ENCODE measurements at regions not wholly inside any gene's neighbourhood (a gene's known extent, or its start where the extent isn't known, plus 50 kb on each side); places are given as distances from the start of the nearest gene placed in this dataset.

DNA sequence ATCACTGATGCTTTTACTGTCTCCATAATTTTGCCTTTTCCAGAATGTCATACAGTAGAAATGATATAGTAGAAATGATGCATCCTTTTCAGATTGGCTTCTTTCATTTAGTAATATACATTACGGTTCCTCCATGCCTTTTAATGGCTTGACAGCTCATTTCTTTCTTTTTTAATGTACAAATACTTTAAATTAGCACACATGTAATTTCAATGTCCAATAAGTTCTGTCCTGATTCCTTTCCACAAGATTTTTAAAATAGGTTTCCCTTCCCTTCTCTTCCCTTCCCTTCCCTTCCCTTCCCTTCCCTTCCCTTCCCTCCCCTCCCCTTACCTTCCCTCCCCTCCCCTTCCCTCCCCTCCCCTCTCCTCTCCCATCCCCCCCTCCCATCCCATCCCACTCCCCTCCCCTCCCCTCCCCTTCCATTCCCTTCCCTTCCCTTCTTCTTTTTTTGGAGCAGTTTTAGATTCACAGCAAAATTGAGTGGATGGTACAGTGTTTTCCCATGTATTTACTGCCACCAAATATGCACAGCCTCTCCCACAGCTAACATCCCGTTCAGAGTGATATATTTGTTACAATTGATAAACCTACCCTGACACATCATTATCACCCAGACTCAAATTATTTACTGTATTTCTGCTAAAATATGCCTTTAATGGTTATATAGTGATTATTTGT lies 398.8 kb downstream of the RNF144B start:
- DNase-seq, result no peak

DNA sequence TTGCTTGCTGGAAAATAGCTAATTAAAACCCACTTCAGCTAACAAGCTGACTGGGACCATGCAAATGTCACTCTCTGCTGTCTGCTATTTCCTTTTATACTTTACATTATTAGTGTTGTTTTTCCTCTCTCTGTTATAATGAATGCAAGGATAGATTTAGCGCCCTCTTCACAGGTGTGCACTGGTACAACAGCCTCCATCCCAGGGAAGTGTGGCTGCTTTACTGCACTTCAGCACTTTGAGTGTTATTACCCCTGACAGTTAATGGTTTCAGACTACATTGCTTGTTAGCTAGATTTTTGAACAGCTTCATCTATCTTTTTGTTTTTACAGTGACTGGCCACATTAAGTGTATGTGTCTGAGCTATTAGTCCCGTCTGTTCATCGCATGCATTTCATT lies 405.7 kb downstream of the RNF144B start:
- DNase-seq, result no peak

DNA sequence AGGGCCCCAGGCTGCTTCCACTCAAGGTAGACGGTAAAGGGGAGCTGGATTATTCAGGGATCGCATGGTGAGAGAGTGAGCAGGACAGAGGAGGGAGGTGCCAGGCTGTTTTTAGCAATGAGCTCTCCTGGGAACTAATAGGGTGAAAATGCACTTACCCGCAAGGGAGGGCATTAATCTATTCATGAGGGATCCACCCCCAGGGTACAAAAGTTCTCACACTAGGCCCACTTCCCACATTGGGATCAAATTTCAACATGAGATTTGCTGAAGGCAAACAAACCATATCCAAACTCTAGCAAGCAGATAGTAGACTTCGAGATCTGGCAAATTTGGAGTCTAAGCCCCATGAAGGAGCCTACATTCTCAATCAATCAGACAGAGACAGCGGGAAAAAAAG lies 408.6 kb downstream of the RNF144B start:
- DNase-seq, result no peak

DNA sequence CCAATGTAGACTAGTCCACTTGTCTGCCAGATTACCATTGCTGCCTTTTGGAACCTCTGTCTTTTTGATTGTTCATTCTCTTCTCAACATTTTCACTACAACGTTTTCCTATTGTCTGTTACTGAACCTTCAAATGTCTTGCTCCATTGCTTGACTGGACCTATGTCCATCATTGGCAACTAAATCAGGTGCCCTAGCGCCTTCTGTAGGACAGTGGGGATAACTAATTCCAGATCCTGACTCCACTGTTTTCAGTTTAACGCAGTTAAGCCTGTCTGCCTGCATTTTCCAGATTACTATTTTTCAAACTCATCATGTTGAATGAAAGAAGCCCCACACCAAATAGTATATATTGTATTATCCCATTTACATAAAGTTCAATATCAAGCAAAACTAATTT lies 433.6 kb downstream of the RNF144B start:
- no peak for DNase-seq

DNA sequence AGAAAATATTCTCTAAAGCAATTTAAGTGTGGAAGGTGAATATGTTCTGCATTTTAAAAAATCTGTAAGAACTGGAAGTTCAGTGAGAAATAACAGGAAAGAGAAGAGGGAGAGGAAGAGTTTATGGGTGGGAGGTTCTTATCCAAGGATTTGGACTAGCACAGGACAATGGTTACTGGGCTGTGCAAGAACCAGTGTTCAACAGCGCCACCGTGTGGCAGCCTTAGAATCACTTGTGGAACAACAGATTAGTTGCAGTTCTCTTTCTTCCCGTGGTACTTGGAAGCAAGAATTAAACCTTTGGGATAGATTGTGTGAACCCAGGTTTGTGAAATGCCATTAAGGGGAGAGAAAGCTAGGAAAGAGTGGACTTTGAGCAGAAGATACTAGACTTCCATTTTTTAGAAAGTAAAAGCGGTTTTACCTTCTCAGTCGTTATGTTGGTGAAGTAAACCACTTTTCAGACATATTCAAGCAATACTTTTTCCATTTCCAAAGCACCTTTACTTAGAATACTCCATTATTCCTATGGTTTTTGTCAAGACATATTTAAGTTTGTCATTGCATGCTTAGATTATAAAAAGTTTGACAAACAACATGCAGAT lies 436.7 kb downstream of the RNF144B start:
- peak; percentile 5 for DNase-seq

DNA sequence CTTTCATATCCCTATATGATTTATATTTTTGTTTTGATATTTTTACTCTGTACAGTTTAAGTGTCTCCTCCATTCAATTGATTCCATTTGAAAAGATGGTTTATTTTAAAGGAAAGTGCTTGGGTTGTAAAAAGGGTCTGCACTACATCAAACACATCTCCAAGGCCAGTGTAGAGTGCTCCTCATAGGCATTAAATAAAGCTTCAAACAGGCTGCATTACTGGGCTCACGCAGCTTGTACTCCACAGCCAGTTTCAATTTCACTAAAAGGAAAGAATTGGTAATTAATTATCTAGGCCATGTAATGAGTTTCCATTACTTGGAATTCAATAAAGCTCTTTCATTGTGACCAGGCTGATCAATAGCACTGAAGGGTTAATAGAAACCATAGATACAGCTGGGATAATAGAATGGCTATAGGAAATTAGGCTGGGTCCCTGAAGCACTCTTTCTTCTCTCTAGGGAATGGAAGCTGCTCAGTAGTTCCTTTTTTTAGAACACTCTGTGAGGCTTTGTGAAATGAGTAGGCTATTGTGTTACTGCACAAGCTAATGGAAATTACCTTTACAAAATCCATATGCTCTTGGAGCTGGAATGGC lies 442.2 kb downstream of the RNF144B start:
- no peak for DNase-seq

DNA sequence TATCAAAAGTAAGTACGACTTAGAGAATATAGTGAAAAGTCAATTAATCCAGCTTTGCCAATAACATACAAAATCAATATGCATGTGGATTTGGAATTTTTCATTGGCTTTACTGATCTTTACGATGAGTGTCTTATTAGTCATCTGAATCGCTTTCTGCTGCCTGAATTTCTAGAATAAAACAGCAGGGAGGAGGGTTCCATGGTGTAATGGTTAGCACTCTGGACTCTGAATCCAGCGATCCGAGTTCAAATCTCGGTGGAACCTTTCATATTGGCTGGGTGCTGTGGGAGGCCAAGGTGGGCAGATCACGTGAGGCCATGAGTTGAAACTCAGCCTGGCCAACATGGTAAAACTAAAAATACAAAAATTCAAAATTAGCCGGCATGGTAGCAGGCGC lies 448.8 kb downstream of the RNF144B start:
- DNase-seq, result no peak

DNA sequence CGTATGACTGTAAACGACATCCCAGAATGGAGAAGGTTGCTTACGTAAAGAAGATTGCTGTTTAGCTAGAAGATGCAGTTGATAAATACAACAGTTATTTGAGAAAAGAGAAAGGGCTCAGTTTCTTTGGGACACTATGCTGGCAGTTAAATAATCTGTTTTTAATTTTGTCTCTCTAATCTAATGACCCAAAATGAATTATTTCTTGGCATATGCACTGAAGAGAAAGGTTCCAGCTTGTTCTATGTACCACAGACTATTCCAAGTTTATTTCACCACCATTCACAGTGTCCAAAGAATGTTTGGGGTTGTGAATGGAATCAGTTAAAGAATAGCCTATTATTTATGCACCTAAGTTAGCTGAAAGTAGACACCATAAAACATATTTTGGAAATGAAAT lies 449.9 kb downstream of the RNF144B start:
- DNase-seq, result no peak

DNA sequence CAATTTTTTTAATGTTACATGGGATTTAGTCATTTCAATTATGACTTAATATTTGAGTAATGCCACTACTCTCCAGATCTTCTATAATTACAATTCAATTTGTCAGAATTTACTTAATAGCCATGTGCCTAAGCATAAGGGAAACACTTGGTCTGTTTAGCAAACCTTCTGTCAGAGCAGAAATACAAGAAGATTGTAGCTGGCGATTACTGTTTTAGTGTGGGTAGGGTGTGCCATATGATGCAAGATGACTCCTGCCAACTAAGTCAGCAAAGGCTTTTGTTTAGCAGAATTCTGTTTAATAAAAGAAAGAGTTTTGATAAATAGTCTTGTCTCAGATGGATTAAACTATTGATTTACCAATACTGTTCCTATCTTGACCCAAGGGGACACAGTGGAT lies 455.4 kb downstream of the RNF144B start:
- DNase-seq, result no peak

DNA sequence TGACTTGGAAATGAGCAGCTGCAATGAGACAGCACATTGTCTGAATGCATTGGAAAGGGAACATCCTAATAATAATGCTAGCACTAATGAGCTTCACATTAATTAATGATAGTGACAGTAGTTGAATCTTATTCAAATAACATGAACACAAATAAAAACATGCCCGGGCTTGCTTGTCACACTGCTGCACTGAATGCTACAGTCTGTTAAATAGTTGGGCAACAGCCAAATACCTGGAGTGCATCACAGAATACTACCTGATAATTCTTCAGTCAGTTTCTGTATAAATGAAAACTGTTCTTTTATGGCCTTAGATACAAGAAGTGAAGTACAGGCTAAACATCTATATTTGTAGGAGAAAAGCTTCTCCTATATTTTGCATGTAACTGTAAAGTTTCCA lies 458.7 kb downstream of the RNF144B start:
- DNase-seq, result no peak

DNA sequence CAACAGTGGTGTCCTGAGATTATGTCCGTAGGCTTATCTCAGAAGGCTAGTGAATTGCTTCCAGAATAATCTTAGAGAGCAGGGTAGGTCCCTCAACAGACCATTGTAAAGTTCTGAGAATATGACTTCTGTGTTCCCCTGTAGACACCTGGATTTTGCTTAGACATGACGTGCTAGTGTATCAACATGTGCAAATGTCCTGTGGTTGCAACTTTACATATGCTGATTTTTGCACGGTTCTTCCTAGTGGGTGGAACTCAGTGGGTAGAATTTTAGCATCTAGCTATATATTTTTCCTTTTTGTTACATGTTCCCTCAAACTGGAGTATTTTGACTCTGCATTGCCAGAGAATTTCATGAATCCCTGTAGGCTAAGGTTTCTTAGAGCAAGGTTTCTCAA lies 459.2 kb downstream of the RNF144B start:
- no peak for DNase-seq

DNA sequence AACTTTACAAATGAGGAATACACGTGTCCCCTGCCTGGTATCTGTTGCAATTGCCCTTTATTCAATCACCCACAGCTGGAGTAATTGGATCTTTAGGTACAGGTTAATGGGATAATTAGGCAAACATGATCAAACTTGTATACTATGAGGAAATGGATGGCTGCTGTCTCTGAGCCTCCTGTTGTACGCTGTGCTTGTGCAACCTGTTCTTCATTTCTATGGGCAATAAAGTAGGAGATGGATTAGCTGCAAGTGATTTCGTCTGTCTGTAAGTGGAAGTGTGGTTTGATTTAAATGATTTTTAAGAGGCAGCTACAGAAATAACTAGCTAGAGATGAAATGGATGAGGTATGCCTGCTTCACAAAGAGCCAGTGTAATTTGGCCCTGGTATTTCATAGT lies 474.1 kb downstream of the RNF144B start:
- DNase-seq, result no peak

DNA sequence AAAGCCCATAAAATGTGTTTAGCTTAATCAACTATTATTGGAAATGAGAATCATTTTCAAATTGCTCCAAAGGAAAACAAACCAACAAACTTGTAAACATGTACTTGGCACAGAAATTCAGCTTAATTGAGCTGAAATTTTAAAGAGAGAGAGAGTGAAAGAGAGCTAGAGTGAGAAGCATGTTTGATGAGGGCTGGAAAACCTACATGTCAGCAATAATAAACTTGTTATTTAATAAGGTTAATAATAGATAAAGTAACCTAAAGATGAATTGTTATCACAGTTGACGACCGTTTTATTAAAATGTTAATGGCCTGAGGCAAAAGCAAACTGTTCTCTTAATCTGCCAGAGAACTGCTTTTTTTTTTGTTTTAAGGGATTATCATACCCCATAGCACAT lies 496.1 kb downstream of the RNF144B start:
- DNase-seq, result no peak

DNA sequence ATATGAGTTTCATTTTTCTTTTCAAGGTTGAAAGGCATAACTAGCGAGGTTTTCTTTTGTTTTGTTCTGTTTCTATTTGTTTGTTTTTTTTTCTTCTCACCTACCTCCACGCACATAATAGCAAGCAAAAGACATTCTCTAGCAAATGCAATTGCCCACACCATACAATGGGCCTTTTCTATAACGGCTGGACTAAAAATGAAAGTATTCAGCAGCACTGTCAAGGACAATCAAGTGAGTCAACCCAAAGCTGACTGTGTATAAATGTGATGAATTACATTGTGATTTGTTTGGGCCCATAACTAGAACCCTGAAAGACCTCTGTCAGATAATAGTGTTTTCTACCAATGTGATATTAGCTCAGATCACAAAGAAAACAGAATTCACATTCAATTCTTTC lies 496.7 kb downstream of the RNF144B start:
- DNase-seq, result no peak

DNA sequence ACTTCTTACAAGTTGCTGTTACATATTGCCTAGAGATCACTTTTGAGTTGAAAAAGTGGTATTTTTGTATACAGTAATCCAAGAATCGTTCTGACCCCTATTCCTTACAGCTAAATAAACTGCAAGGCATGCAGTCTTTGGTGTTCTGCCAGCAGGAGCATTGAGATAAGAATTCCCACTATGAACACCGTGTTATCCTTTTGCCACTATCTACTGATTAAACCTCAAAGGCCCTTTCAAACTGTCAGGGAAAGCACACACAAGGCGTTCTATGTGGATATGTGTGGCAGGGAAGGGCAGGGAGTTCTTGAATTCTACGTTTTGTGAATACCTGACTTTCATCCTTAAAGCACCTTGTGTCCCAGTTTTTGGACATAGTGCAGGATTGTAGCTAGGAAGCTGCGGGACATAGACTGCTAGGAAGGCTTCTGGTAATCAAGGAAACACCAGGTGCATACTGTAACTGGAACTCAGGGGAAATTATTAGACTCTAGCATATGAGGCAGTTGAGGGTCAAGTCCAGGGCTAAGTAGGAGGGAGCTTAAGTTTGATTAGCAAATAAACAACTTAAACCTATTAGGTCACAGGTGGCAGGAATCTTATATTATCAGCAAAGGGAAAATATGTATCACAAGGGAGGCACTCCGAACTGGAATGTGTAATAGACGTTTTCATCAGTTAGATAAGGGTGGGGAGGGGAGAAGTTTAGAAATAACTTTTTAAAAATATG lies 506.6 kb downstream of the RNF144B start:
- no peak for DNase-seq

DNA sequence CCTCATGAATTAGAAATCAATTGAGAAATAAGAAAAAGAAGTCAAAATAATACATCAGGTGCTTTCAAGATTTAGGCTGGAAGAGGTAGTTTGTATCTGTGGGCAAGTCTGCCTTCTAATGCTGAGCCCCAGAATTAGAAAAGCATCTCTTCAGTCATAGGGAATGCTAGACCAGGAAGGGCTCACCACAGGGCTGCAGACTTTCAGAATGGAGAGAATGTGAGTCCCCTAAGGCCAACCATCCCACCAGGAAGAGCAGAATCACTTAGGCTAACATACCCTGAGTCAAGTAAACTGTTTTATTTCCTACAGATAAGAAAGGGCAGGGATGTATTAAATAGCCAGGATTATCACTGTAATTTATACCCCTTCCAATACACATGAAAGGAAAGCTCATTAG lies 510.2 kb downstream of the RNF144B start:
- DNase-seq, result no peak

DNA sequence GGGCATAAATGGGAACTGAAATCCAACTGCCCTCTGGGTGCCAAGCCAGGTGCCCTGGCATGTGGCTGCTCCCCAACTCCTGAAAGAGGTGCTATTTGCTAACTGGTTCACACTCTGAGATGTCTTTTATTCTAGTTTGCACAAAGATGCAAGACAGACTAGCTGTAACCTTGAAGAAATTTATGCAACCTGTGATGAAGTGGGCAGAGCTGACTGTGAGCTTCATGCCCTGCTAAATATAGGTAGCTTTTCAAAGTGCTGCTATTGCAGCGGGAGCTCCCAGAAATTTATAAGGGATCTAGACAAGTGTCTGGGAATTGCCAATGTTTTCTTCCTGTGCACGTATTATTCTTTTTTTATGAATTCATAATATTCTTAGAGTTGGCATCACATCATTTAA lies 517.5 kb downstream of the RNF144B start:
- no peak for DNase-seq

DNA sequence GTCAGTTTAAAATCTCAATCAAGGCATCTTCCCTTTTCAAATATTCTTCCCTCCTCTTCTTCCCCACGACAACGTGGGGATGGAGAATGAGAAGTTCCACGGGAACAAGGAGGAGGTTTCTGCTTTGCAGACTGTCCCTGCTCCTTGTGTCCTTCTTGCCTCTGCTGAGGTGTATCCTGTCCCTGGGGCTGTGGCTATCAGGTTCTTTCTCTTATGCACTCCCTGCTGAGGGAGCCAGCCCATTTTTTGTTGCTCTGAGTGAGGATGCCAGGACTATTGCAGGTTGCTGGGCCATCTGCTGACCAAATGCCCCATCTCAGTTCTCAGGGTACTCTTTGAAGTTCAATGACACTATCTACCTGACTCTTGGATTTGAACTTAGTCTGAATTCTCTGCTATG lies 533.6 kb downstream of the RNF144B start:
- DNase-seq, result no peak

DNA sequence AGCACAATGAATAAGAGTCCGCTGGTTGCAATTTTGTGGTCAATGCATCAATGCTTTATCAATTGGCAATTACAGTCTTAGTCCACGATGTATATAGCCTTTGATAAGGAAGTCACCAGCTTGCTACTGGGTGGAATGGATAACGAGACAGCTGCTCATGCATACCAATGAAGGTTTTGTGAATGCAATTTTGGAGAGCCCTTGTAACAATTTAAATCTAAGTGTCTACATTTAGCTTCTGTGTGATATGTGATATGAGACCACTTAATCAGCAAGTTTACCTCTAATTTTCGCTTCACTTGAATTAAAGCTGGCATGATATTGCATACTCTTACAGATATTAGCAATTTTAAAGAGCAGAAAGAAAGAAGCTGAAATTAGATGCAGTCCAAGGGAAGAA lies 543.9 kb downstream of the RNF144B start:
- no peak for DNase-seq

DNA sequence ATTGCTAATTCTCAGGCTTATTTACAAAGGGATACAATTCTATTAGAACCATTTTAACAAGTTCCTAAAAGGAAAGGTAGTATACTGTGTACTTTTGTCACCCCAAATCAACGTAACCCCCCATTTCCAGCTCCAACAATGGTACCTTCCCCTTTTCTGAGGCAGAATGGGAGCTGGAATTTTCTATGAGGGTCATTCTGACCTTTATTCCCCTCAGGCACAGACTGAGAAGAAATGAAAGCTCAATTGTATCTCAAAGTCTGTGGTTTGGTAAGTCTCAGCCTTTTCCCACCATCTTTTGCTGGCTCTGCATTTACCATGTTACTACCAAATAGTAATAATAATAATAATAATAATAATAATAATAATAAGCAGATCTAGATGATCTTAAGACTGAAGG lies 571.0 kb downstream of the RNF144B start:
- no peak for DNase-seq

DNA sequence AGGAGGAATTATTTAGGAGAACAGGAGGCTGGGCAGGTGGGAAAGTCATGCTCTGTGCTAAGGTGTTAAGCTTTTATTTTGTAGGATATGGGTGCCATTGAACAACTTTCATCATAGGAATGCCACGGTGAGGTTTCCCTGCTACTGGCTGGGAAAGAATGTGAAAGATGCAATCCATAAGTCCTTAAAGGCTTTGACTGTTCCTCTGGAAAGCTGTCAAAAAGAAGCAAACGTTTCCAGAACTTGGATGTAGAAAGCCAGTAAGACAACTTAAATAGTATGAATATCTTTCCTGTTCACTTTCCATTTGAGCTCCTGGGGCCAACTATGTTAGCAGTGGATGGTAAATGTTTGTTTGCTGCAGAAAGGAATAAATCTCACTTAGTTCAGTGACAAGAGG lies 574.4 kb downstream of the RNF144B start:
- DNase-seq, result no peak

DNA sequence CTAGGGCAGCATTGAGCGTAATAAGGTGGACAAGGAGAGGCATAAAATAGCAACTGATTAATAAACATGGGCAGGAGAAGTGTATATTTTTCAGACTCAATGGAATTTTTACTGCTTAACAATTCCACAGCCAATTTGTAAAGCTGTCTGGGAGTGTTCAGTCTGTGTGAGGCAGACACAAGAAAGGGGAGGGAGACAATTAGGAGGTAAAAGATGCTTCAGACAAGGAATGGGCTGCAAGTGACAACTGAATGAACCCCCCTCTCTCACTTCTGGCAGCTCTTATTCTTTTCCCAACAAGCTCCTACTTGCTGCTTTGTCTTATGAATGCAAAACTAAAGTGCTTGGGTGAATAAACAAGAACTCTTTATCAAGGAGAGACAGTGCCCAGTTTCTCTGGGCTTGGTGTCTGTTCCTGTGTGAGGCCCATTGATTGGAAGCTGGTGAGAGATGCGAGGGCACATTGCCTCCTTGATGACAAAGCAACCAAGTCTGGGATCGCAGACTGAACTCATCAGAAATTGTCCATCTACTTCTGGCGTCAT lies 575.3 kb downstream of the RNF144B start:
- DNase-seq, result no peak

DNA sequence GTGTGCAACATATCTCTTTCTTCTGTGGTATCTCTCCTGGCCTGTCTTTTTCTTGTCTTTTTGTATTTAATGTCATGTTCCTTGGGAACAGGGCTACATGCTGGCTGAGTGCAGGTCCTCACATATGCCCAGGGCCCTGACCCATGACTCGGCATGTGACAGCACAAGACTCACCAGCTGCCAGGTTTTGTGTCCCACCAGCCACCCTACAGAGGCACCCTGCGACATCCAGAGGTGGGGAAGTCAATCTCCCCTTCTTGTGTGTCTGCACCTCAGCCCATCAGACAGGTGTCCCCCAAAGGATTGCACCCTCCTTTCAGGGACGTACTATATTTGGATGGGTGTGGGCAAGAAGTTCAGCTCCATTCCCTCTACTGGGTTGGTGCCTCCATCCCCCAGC lies 576.3 kb downstream of the RNF144B start:
- no peak for DNase-seq

DNA sequence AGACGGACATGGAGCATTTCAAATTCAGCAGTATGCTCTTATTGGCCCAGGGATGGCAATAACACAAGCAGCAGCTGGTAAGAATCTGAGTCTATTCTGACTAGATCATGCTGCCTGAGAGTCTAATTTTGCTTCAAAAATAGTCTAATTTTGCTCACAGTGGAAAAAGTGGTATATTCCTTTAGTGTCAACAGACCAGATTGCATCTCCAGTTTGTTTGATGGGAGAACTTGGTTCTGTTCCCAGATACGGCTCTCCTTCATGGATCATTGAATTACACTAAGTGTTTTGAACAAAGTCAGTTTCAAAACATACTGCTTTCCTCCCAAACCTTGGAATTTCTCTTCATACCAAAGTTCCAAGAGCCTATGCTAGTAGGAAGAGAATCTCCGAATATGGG lies 586.1 kb downstream of the RNF144B start:
- DNase-seq, result no peak

All from NCI-H2029 (cell line).